DMS53 treated with DMSO at 0.1 percent for 48 hours (cell line): ENCODE measurements at regions not wholly inside any gene's neighbourhood (a gene's known extent, or its start where the extent isn't known, plus 50 kb on each side); places are given as distances from the start of the nearest gene placed in this dataset.

ENCODE experiments used
- DNase-seq: peaks from one replicate; lab custom pipeline; 2025; ENCODE audit not compliant: unreplicated experiment; lab: John Stamatoyannopoulos, UW

- no peak for DNase-seq
These were observed 322.9 kb downstream of the NFIB start for GRCh38 chr9:13990994-13991393.

GRCh38 chr9:13990331-13990730, 323.6 kb downstream of the NFIB start:
- no peak for DNase-seq

- no peak for DNase-seq
These were observed 325.0 kb downstream of the NFIB start for GRCh38 chr9:13988944-13989343.

DNA sequence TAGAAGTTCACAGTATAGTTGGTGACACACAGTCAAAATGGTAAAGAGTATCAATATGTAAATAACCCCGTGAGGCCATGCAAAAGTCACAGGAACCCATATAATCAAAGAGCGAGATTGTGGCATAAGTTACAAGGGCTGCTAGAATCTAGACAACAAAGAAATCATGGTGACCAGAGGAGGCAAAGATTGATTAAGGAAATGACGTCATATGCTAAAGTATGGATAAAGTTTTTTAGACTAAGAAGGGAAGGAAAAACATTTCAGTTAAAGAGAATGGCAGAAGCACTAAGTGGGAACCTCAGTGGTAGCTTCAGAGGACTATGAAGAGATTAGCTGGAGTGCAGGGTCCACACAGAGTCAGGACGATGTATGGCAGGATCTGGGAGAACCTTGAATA, 330.3 kb downstream of the NFIB start:
- DNase-seq, result no peak

DNA sequence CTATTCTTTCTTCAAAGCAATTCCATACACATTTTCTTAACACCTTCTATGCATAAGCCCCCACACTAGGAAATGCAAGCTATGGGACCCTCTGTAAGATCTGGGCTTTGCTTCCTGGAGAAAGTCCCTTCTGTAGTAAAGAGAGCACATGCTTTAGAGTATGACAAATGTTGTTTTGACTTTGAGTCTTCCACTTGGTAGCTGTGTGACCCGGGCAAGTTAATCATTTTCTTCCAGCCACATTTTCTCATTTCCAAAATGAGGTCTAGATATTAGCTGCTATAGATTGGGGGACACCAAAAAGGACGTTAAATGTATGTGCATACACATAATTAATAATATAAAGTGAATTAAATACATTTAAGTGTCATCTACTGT, 334.0 kb downstream of the NFIB start:
- DNase-seq, result no peak

- DNase-seq, result no peak
These were observed 338.2 kb downstream of the NFIB start for GRCh38 chr9:13975611-13976290.

GRCh38 chr9:13974891-13975290, 339.1 kb downstream of the NFIB start:
- DNase-seq, result no peak

DNA sequence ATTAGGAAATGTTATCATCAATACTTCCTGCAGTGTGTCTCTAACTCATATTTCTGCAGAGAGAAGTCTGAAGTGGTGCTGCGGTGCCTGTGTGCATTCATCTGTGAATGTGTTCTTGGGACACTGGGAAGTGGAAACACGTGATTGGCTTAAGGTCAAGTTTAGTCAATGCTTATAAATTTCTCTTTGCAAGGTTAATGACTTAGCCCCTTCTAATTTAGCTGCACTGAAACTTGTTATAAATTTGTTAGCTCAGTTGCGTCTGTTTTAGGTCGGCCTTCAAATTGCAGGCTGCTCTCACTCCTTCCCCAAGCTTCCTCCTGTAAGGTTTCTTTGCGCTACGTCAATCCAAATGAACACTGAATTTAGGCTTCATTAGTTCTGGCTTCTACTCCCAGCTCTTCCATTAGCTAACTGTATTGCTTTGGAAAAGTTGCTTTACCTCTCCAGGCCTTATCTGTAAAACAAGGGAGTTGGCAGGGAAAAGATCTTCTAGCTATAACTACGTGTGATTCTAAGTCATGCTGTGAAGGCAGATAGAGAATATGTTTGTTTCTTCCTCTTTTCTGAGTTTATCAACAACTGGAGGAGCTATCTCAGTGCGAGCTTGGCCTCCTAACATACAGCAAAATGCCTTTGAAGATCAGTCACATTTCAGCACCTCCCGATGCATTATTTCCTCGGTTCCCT, 341.8 kb downstream of the NFIB start:
- DNase-seq, result no peak

- DNase-seq, result no peak
These were observed 342.5 kb downstream of the NFIB start for GRCh38 chr9:13971415-13971814.

DNA sequence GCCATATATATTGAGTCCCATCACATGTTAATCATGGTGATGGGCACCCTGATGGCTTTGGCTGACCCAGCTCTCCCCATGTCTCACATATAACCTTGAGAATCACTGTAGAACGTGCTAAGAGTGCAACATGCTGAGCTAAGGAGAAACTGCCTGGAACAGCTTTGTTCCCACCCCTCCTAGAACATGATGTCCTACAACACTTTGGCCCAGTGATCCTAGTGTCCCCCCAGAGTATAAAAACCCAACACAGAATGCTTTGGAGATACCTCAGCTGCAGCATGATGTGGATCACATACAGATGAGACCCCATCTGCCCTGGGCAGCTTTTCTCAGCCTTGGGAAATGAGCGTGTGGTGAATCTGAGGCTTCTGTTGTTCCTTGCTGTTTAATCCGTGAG, 343.5 kb downstream of the NFIB start:
- no peak for DNase-seq

DNA sequence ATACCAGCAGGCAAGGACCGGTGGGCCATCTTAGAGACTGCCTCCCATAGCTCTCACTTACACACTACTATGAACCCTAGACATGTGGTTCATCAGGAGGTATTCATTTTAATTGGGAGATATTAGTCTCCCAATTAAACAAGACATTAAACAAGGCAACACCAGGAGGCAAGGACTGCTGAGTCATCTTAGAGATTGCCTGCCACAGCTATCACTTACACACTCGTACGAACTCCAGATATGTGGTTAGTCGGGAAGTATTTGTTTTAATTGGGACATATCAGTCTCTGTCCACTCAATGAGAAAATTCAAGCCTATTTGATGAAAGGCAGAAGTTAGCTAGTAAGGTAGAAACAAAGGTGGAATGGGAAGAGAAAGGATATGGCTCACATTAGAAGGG, 343.9 kb downstream of the NFIB start:
- DNase-seq, result no peak

DNA sequence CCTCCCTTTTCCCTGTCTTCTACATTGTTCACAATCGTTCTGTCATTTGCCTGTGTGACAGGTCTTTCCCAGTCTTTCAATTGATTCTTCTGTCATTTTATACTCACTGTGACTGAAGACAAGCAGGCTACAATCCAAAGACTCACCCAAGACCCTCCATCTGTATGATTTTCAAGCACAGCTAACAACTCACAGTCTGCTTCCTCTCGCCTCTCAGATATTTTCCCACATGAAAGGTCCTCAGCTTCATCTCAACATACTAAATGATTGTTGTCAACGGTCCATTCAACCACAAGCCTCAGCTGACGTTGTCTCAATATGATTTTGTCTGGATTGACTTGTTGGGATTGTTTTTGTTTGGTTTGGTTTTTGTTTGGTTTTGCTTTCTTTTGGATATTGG, 346.5 kb downstream of the NFIB start:
- no peak for DNase-seq

GRCh38 chr9:13967011-13967410, 346.9 kb downstream of the NFIB start:
- no peak for DNase-seq

DNA sequence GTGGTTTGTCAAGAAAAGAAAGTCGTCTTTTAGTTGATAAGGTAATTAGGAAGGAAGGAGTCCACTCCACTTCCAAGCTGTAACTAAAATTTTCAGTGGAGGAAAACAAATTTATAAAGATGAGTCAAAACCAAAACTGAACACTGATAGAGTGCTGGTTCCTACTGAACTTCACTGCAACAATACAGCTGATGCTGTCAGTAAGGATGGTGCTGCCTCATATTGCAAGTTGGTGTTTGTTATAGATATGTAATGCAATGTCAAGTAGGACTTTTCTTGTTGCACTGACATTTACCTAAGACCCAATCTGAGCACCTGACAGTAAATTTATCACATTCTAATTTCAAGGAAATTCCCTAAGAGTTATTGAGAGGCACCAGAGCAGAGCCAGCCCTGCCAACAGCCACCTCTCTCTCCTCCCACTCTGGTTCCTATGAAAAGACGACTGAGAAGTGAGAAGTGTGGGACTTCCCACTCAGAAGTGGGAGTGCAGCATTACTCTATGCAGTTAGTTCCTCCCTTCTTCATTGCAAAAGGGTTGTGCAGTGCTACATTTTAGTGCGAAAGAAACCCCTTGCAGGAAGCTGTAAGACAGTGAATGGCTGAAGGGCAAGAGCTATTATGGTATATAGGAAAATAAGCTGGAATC, 350.8 kb downstream of the NFIB start:
- no peak for DNase-seq

GRCh38 chr9:13962006-13962405, 351.9 kb downstream of the NFIB start:
- DNase-seq, result no peak

- DNase-seq, result no peak
These were observed 353.8 kb downstream of the NFIB start for GRCh38 chr9:13960011-13960765.

DNA sequence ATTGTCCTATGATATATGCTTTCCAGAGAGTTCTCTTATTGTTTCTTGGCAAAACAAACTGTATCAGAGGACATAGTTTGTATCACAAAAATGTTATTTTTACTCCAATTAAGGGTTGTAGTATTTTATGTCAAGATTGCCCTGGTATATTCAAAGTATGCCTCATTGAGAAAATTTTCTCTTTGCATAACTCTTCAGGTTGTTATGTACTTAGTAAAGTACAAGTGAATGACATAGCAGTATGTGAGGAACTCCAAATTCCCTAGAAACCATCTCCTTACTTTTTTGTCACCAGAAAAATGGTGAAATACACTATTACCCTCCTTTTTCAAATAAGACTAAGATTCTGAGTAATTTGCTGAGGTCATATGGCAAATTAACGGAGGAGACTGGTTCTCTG, 355.3 kb downstream of the NFIB start:
- no peak for DNase-seq

DNA sequence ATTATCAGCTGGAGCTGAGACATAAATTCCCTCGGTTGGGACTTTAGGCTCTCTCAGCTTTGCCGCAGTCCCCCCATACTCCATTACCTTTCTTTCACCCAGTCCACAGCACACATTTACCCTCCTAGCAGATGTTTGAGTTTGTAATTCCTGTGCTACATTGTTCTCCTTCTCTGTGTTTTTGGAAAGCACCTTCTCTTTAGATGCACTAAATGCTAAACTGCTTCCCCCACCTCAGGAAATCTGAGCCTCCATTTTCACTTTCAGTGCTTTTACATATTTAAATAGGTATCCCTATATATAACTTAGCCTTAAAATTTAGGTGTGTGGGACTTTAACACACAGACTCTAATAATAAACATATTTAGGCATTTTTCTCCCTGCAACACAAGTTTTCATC, 356.9 kb downstream of the NFIB start:
- DNase-seq, result no peak

- DNase-seq, result no peak
These were observed 357.8 kb downstream of the NFIB start for GRCh38 chr9:13956107-13956506.

DNA sequence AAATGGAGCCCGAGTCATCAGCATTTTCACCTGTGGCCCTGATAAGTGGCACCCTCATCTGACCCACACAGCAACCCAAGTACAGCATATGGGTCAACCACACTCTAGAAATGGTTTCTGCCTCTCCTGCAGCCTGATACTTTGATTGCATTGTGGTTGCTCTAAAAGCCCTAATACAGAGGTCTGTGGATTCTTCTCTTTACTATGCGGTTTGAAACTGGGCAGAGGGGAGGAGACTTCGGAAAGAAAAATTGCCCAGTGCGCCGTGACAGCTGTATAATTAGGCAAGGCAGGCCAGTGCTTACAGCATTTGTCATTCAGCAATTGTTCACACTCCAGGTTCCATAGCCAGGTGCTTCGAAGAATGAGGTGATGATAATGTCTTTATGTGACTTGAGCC, 361.0 kb downstream of the NFIB start:
- DNase-seq, result no peak

- no peak for DNase-seq
These were observed 365.9 kb downstream of the NFIB start for GRCh38 chr9:13948037-13948436.

GRCh38 chr9:13943176-13943575, 370.8 kb downstream of the NFIB start:
- no peak for DNase-seq
